ENCODE measurements at regions not wholly inside any gene's neighbourhood (a gene's known extent, or its start where the extent isn't known, plus 50 kb on each side); places are given as distances from the start of the nearest gene placed in this dataset.

GRCh38 chr2:51368250-51368649 lies 336.3 kb upstream of the NRXN1 start:
- in situ Hi-C loops (cut with MboI; ENCODE audit: low sequenced_read_pairs, unreplicated experiment): no loop called here
- TF ChIP-seq, protein P1, sequence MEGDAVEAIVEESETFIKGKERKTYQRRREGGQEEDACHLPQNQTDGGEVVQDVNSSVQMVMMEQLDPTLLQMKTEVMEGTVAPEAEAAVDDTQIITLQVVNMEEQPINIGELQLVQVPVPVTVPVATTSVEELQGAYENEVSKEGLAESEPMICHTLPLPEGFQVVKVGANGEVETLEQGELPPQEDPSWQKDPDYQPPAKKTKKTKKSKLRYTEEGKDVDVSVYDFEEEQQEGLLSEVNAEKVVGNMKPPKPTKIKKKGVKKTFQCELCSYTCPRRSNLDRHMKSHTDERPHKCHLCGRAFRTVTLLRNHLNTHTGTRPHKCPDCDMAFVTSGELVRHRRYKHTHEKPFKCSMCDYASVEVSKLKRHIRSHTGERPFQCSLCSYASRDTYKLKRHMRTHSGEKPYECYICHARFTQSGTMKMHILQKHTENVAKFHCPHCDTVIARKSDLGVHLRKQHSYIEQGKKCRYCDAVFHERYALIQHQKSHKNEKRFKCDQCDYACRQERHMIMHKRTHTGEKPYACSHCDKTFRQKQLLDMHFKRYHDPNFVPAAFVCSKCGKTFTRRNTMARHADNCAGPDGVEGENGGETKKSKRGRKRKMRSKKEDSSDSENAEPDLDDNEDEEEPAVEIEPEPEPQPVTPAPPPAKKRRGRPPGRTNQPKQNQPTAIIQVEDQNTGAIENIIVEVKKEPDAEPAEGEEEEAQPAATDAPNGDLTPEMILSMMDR (IDR thresholded peaks at IDR 0.05; ENCODE audit: borderline replicate concordance, control extremely low read depth, extremely low read depth, insufficient read depth, missing control alignments): no peak
- no peak for DNase-seq (ENCODE audit: low spot score)

DNA sequence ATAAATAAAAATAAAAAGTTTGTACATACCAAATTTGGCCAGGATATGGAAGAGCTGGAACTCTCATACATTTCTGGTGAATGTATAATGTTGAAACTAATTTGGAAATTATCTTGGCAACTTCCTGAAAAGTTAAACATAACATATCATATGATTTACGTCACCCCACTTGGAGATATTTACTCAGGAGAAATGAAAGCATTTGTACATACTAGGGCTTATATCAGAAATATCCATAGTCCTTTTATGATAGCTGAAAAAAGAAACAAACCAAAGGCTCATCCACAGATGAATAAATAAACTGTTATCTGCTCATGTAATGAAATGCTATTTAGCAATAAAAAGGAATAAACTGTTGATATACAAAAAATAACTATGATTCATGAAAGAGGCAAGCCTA lies 318.2 kb upstream of the NRXN1 start:
- TF ChIP-seq, protein P1 (IDR thresholded peaks at IDR 0.05; ENCODE audit: borderline replicate concordance, control extremely low read depth, extremely low read depth, insufficient read depth, missing control alignments): no peak
- DNase-seq (ENCODE audit: low spot score): no peak
- in situ Hi-C loops (cut with MboI; ENCODE audit: low sequenced_read_pairs, unreplicated experiment): no loop called here

DNA sequence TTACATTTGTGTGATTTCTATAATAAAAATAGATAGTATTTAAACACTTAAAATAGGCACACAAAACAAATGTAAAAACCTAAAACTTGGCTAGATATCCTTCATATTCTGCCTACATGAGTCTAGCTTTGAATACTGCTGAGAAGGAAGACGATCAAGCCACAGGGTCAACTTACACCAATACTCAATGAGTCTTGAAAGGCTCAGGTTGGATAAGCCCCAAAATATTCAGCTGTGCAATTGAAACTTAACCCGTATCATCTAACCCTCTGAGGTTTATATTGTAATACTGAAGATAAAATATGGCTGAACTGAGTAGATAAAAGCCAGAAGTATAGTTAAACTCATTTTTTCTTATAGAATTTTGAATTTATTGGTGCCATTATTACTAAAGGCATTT lies 313.0 kb upstream of the NRXN1 start:
- DNase-seq (ENCODE audit: low spot score): no peak
- in situ Hi-C loops (cut with MboI; ENCODE audit: low sequenced_read_pairs, unreplicated experiment): no loop called here
- TF ChIP-seq, protein P1 (IDR thresholded peaks at IDR 0.05; ENCODE audit: borderline replicate concordance, control extremely low read depth, extremely low read depth, insufficient read depth, missing control alignments): no peak

DNA sequence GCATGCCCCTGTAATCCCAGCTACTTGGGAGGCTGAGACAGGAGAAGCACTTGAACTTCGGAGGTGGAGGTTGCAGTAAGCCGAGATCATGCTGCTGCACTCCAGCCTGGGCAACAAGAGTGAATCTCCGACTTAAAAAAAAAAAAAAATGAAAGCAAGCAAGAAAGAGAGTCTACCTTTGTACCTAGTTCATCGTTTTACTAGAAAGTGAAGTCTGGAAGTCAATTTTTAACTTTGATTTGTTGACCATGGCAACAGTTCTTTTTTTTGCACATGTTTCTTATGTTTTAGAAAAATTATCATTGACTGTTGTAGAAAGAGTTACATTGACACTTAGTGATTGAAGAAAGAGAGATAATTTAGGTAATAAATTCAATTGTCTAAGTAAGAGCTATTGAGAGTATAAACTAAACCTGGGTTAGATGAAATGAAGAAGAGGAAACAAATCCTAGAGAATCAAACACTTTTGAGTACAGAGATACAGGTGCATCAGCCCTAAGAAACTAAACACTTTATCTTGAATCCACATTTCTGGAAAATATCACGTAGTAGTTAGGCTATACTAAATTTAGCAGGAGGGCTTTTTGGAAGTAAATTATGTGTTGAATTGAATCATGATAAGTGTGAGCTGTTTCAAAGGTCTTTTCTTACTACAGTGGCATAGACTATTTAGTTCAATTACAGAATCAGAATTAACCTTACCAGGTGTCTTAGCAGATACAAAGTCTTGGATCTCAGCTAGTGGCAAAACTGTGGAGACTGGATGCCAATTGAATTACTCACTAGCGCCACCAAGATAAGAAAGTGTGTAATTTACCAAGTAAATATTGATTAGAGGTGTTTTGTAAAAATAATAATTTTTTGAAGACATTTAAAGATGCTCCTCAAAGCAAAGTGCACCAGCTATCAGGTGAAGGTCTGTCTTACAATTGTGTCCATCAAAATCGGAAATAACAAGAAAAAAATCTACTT lies 303.4 kb upstream of the NRXN1 start:
- DNase-seq (ENCODE audit: low spot score): no peak
- TF ChIP-seq, protein P1 (IDR thresholded peaks at IDR 0.05; ENCODE audit: borderline replicate concordance, control extremely low read depth, extremely low read depth, insufficient read depth, missing control alignments): no peak
- in situ Hi-C loops (cut with MboI; ENCODE audit: low sequenced_read_pairs, unreplicated experiment): no loop called here

- no peak for DNase-seq (ENCODE audit: low spot score)
- in situ Hi-C loops (cut with MboI; ENCODE audit: low sequenced_read_pairs, unreplicated experiment): no loop called here
- TF ChIP-seq, protein P1 (IDR thresholded peaks at IDR 0.05; ENCODE audit: borderline replicate concordance, control extremely low read depth, extremely low read depth, insufficient read depth, missing control alignments): no peak
These were observed 297.6 kb upstream of the NRXN1 start for GRCh38 chr2:51329512-51329911.

GRCh38 chr2:51324051-51324450 lies 292.1 kb upstream of the NRXN1 start:
- TF ChIP-seq, protein P1 (IDR thresholded peaks at IDR 0.05; ENCODE audit: borderline replicate concordance, control extremely low read depth, extremely low read depth, insufficient read depth, missing control alignments): no peak
- DNase-seq (ENCODE audit: low spot score): no peak
- in situ Hi-C loops (cut with MboI; ENCODE audit: low sequenced_read_pairs, unreplicated experiment): no loop called here
